RWPE1 (cell line): ENCODE measurements at regions not wholly inside any gene's neighbourhood (a gene's known extent, or its start where the extent isn't known, plus 50 kb on each side); places are given as distances from the start of the nearest gene placed in this dataset.

Experiments
- CTCF ChIA-PET: fragments of 350-600 bp; sonication (Branson Sonifier 250); formaldehyde crosslinking; extraction: SDS; loops from one replicate; lab custom pipeline; 2021; lab: Yijun Ruan, JAX
- POLR2A ChIA-PET: fragments of 400-600 bp; formaldehyde crosslinking; extraction: SDS; loops from one replicate; lab custom pipeline; 2020; ENCODE audit warnings: antibody characterized with exemption; ENCODE audit not compliant: low non-redundant PET; lab: Yijun Ruan, JAX
- DNase-seq: peaks from one replicate; pipeline ENCODE4 v3.0.0; 2012; ENCODE audit warnings: low spot score
- H3K27ac ChIP-seq: fragments of 450-650 bp; 2 replicates; pipeline ENCODE4 v1.5.1; 2017
- TF ChIP-seq, protein P1 (sequence below): fragments of 450-650 bp; conservative IDR thresholded peaks from 2 replicates; pipeline ENCODE4 v1.5.1; 2017; ENCODE audit warnings: low read depth, mild to moderate bottlenecking

DNA sequence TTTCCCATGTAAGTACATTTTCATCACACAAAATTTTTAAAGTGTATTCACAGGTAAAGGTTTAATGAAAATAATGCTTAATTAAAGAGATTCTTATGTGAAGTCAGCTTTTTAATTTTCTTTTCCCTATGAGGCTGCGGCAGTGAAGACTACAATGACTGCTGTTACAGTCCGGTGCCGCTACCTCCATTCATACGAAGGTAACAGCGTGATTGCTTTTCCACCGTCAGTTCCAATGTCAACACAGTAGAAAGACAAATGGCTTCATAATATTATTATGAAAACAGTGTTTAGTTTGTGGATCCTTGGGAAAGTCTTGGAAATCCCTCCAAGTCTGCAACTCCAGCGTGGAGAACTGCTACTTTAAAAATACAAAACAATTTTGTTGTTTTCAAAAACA lies 254.9 kb upstream of the NRIP1 start:
- TF ChIP-seq, protein P1, sequence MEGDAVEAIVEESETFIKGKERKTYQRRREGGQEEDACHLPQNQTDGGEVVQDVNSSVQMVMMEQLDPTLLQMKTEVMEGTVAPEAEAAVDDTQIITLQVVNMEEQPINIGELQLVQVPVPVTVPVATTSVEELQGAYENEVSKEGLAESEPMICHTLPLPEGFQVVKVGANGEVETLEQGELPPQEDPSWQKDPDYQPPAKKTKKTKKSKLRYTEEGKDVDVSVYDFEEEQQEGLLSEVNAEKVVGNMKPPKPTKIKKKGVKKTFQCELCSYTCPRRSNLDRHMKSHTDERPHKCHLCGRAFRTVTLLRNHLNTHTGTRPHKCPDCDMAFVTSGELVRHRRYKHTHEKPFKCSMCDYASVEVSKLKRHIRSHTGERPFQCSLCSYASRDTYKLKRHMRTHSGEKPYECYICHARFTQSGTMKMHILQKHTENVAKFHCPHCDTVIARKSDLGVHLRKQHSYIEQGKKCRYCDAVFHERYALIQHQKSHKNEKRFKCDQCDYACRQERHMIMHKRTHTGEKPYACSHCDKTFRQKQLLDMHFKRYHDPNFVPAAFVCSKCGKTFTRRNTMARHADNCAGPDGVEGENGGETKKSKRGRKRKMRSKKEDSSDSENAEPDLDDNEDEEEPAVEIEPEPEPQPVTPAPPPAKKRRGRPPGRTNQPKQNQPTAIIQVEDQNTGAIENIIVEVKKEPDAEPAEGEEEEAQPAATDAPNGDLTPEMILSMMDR, result no peak
- ChIA-PET POLR2A (no interaction called here), CTCF (interaction anchor here (0.8 kb wide), 1 partner anchor 19 kb away, joined by 3 read pairs; no protein-coding TSS in a partner anchor)
- DNase-seq, result no peak
- no peak overlapping the region for H3K27ac ChIP-seq

DNA sequence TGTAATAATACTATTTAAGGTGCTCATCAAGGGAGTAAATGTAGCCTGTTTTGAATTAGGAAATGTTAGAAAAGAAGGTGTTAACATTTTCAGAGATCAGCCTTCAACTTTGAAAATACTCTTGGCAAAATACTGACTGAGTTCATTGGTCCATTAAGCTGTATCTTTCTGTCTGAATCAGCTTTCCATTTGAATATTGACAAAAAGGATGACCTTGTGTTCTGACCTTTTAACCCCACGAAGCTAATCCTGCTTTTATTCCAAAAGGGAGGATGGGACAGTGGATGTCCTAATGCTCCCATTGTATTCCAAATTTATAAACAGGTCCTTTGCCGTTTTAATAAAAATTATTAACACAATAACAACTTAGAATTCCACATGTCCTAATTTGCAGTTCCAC lies 259.7 kb upstream of the NRIP1 start:
- DNase-seq, result no peak
- CTCF ChIA-PET, result no interaction called here
- no peak overlapping the region for H3K27ac ChIP-seq
- TF ChIP-seq, protein P1, result no peak
- POLR2A ChIA-PET, result no interaction called here

DNA sequence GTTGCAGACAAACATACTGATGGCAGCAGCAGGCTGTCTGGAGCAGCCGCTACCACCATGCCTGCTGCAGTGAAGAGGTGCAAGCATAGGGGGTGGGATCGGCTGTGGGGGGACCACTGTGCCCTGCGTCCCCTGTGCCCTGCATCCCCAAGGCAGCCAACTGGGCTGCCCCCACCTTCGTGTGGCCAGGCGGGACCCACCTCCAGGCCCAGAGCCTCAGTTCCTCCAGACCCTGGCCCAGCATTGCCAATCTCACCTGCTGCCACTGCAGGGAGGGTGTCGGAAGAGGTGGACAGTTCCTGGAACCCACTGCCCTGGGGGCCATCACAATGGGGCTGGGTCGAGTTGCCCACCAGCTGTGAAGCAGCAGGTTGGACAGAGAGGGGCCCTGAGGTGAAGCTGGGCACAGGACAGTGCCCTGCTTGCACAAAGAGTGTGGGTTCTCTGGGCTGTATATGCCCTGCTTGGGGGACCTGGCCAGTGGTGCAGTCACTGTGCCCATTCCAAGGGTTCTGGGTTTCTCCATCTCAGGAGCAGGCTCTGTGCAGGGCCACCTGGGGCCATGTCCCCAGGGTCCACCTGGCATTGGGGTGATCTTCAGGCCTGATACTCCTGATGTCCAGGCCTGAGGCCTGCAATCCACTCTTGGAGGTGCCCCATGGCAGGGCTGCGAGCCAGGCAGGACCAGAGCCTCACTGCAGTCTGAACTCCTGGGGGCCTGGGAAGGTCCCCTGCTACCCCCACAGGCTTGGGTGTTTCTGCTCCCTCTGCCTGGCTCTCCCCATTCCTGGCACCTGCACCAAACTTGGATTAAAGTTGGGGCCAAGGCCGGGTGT lies 261.4 kb upstream of the NRIP1 start:
- TF ChIP-seq, protein P1, result no peak
- CTCF ChIA-PET, result no interaction called here
- POLR2A ChIA-PET, result no interaction called here
- no peak overlapping the region for H3K27ac ChIP-seq
- DNase-seq, result no peak

DNA sequence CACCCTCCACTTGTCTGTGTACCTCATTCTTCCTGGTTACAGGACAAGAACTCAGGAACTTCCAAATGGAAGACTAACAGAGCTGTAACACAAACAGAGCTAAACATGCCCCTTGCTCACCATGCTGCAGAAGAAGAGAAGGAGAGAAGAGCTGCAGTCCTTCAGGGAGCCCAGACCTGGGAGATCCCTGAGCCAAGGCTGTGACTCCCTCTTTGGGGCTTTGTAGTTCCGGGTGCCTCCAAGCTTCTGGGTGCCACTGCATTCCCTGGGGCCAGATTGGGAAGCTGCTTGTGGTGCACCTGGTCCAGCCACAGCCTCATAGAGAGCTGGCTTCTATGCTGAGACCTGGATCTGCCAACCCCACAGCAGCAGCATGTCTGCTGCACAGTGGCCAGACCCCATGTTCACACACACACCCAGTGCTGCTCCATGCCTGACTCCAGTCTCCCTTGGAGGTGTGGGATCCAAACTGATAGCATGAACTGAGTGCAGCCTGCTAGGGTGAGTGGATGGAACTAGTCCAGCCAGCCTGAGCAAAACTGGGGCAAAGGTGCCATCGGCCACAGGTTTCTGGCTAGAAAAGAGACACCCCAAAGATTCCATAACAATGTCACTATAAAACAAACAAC lies 263.0 kb upstream of the NRIP1 start:
- no peak overlapping the region for H3K27ac ChIP-seq
- TF ChIP-seq, protein P1, result no peak
- POLR2A ChIA-PET, result no interaction called here
- CTCF ChIA-PET, result no interaction called here
- DNase-seq, result no peak

DNA sequence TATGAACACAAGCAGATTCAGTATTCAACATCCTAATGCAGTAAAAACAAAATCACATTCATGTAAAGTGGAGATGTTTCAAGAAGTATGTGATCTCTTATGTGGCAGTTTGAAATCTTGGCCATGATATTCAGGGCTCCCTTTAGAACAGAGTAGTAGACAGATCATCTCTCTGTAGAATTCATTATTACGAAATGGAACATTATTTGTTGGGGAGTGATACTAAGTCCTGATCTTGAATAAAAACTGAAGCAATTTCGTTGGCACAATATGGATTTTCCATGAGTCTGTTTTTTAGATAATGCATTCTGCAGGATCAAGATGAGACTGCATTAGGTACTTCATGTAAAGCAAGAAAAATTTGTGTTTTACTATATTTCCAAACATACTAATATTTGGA lies 264.4 kb upstream of the NRIP1 start:
- CTCF ChIA-PET, result no interaction called here
- DNase-seq, result no peak
- TF ChIP-seq, protein P1, result no peak
- POLR2A ChIA-PET, result no interaction called here
- no peak overlapping the region for H3K27ac ChIP-seq

DNA sequence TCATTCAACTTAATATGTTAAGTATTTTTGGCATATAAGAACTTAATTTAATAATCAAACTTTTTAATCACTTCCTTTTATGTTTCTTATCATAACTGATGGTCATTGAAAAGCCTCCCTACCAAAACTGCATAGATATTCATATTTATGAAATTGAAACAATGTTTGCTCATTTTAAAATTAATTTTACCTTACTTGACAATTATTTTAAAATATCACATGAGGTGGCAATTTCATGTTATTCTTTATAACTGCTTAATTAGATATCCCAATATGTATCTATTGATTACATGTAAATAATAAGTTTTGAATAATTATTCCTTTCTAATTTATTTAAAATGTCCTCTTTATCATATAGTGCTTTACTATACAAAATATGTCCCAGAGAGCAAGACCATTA lies 266.1 kb upstream of the NRIP1 start:
- ChIA-PET CTCF (interaction anchor here (0.7 kb wide), 1 partner anchor 91 kb away, joined by 3 read pairs; no protein-coding TSS in a partner anchor), POLR2A (no interaction called here)
- DNase-seq, result no peak
- TF ChIP-seq, protein P1, result no peak
- no peak overlapping the region for H3K27ac ChIP-seq
